H1 (cell line): ENCODE measurements at regions not wholly inside any gene's neighbourhood (a gene's known extent, or its start where the extent isn't known, plus 50 kb on each side); places are given as distances from the start of the nearest gene placed in this dataset.
"Not testable (repeated sequence)": the region's sequence is repeated elsewhere in the genome, so short reads cannot be mapped to it uniquely, and the experiment has no call there.

ENCODE experiments used
- CTCF ChIA-PET: fragments of 300-600 bp; sonication (Branson Sonifier 250); formaldehyde crosslinking; loops from one replicate; lab custom pipeline; 2021; ENCODE audit not compliant: partially characterized antibody; lab: Charles Lee
- POLR2A ChIA-PET: fragments of 300-600 bp; sonication (Branson Sonifier 250); formaldehyde crosslinking; loops from one replicate; lab custom pipeline; 2021; ENCODE audit warnings: inconsistent platforms; ENCODE audit not compliant: partially characterized antibody; lab: Charles Lee
- DNase-seq, 2 experiments: peaks; one replicate each; pipeline versions ENCODE4 v3.0.0 to v3.0.0-alpha.2; 2010 to 2022; ENCODE audit warnings: low spot score in 2 of 2, low read depth in 1 of 2, mixed read lengths in 1 of 2
- FAIRE-seq: peaks from 2 replicates; lab custom pipeline; 2011; peaks lifted over from hg19 to GRCh38; lab: Jason Lieb, UNC
- H2AFZ ChIP-seq: 2 replicates; pipeline ENCODE4 v1.8.1; 2012; ENCODE audit warnings: low read length, inconsistent platforms
- H2AK5ac ChIP-seq: 2 replicates; pipeline ENCODE4 v1.6.1; 2013; ENCODE audit warnings: low read depth, low read length
- H2BK120ac ChIP-seq: replicated peaks from 2 replicates; pipeline ENCODE3; 2013; ENCODE audit warnings: low read depth, low read length, inconsistent platforms
- H2BK12ac ChIP-seq: 2 replicates; pipeline ENCODE4 v1.6.1; 2013; ENCODE audit warnings: low read depth, low read length
- H2BK15ac ChIP-seq: 2 replicates; pipeline ENCODE4 v1.6.1; 2013; ENCODE audit warnings: low read length
- H2BK20ac ChIP-seq: 2 replicates; pipeline ENCODE4 v1.6.1; 2013; ENCODE audit warnings: low read length
- H2BK5ac ChIP-seq: 2 replicates; pipeline ENCODE4 v1.6.1; 2013; ENCODE audit warnings: low read depth, low read length
- H3K14ac ChIP-seq: 2 replicates; pipeline ENCODE4 v1.6.1; 2013; ENCODE audit warnings: inconsistent platforms; ENCODE audit not compliant: insufficient read length
- H3K18ac ChIP-seq: 2 replicates; pipeline ENCODE4 v1.6.1; 2013; ENCODE audit warnings: low read length; ENCODE audit errors: extremely low read depth
- H3K23ac ChIP-seq: 2 replicates; pipeline ENCODE4 v1.6.1; 2013; ENCODE audit warnings: inconsistent platforms; ENCODE audit not compliant: insufficient read length
- H3K23me2 ChIP-seq: 2 replicates; pipeline ENCODE4 v1.6.1; 2013; ENCODE audit warnings: low read depth, low read length
- H3K27ac ChIP-seq: 2 replicates; pipeline ENCODE4 v1.6.1; 2011; ENCODE audit warnings: low read depth, low read length, inconsistent platforms
- H3K27me3 ChIP-seq, 4 experiments: replicated peaks in 1 of 4; 1 replicate in 1 of 4; 2 replicates in 3 of 4; pipeline versions ENCODE4 v1.6.1 to v1.8.1; 2011 to 2013; ENCODE audit warnings: low read length in 3 of 4, mild to moderate bottlenecking in 3 of 4, inconsistent platforms in 2 of 4, mixed read lengths in 2 of 4, moderate library complexity in 1 of 4; ENCODE audit not compliant: control insufficient read depth in 3 of 4, insufficient read depth in 3 of 4; ENCODE audit errors: extremely low read depth in 1 of 4
- H3K36me3 ChIP-seq, 4 experiments: 2 replicates each; pipeline versions ENCODE4 v1.6.1 to v1.8.1; 2011 to 2013; ENCODE audit warnings: mild to moderate bottlenecking in 4 of 4, low read length in 3 of 4, moderate library complexity in 2 of 4, control low read depth in 1 of 4, inconsistent platforms in 1 of 4; ENCODE audit not compliant: insufficient read depth in 4 of 4, control insufficient read depth in 2 of 4
- H3K4ac ChIP-seq: replicated peaks from 2 replicates; pipeline ENCODE3; 2013; ENCODE audit warnings: low read length, low read depth, mixed read lengths, inconsistent platforms; ENCODE audit not compliant: insufficient read length
- H3K4me1 ChIP-seq, 4 experiments: replicated peaks in 1 of 4; 1 replicate in 1 of 4; 2 replicates in 3 of 4; pipeline versions ENCODE4 v1.6.1 to v1.8.1; 2011 to 2013; ENCODE audit warnings: low read length in 3 of 4, inconsistent platforms in 2 of 4, mixed read lengths in 1 of 4; ENCODE audit not compliant: insufficient read depth in 4 of 4, control insufficient read depth in 3 of 4
- H3K4me2 ChIP-seq, 2 experiments: 2 replicates each; pipeline versions ENCODE4 v1.6.1 to v1.8.1; 2011 to 2013; ENCODE audit warnings: low read depth in 2 of 2, low read length in 2 of 2, control low read depth in 1 of 2, inconsistent platforms in 1 of 2, mild to moderate bottlenecking in 1 of 2; ENCODE audit not compliant: insufficient read depth in 1 of 2
- H3K4me3 ChIP-seq, 4 experiments: fragments of 200-600, 300-600 bp in 1 of 4; sonication (generic), shearing (Covaris generic), sonication (Bioruptor Twin) in 1 of 4; 2 replicates each; pipeline versions ENCODE4 v1.5.1 to v1.8.1; 2011 to 2016; ENCODE audit warnings: low read length in 4 of 4, low read depth in 3 of 4, control low read depth in 2 of 4, inconsistent platforms in 2 of 4, mild to moderate bottlenecking in 2 of 4, mixed read lengths in 1 of 4, moderate library complexity in 1 of 4; ENCODE audit not compliant: insufficient read depth in 2 of 4; ENCODE audit errors: extremely low read depth in 1 of 4
- H3K56ac ChIP-seq: replicated peaks from 2 replicates; pipeline ENCODE3; 2013; ENCODE audit warnings: low read depth, mild to moderate bottlenecking, mixed read lengths, low read length, inconsistent platforms; ENCODE audit not compliant: insufficient read length
- H3K79me1 ChIP-seq: 2 replicates; pipeline ENCODE4 v1.6.1; 2013; ENCODE audit warnings: low read depth, low read length, control low read depth
- H3K79me2 ChIP-seq, 2 experiments: 2 replicates each; pipeline versions ENCODE4 v1.6.1 to v1.8.1; 2012 to 2013; ENCODE audit warnings: low read length in 2 of 2, mild to moderate bottlenecking in 2 of 2, inconsistent platforms in 1 of 2; ENCODE audit not compliant: insufficient read depth in 2 of 2, control insufficient read depth in 1 of 2
- H3K9ac ChIP-seq, 4 experiments: replicated peaks in 1 of 4; 1 replicate in 1 of 4; 2 replicates in 3 of 4; pipeline versions ENCODE4 v1.6.1 to v1.8.1; 2011 to 2013; ENCODE audit warnings: low read depth in 3 of 4, low read length in 3 of 4, control low read depth in 2 of 4, mild to moderate bottlenecking in 2 of 4, moderate library complexity in 2 of 4, inconsistent platforms in 1 of 4; ENCODE audit errors: extremely low read depth in 1 of 4
- H3K9me3 ChIP-seq, 2 experiments: 2 replicates each; pipeline versions ENCODE4 v1.6.1 to v1.8.1; 2012 to 2013; ENCODE audit warnings: mild to moderate bottlenecking in 2 of 2, moderate library complexity in 2 of 2, control low read depth in 1 of 2, inconsistent platforms in 1 of 2, low read depth in 1 of 2, low read length in 1 of 2, mixed read lengths in 1 of 2; ENCODE audit not compliant: insufficient read depth in 2 of 2
- H4K20me1 ChIP-seq, 2 experiments: replicated peaks in 1 of 2; 2 replicates each; pipeline versions ENCODE3 to v1.8.1; 2011 to 2013; ENCODE audit warnings: inconsistent platforms in 2 of 2, low read length in 2 of 2, mild to moderate bottlenecking in 1 of 2; ENCODE audit not compliant: insufficient read depth in 2 of 2, control insufficient read depth in 1 of 2
- H4K5ac ChIP-seq: 2 replicates; pipeline ENCODE4 v1.6.1; 2013; ENCODE audit warnings: low read length, low read depth, mixed read lengths, inconsistent platforms; ENCODE audit not compliant: insufficient read length
- H4K8ac ChIP-seq: 2 replicates; pipeline ENCODE4 v1.8.0; 2013; ENCODE audit warnings: mild to moderate bottlenecking, moderate library complexity, low read length, inconsistent platforms; ENCODE audit not compliant: insufficient read depth; ENCODE audit errors: extremely low read depth
- H4K91ac ChIP-seq: replicated peaks from 2 replicates; pipeline ENCODE3; 2013; ENCODE audit warnings: low read length, mixed read lengths, inconsistent platforms; ENCODE audit not compliant: insufficient read length
- ATF2 ChIP-seq: IDR thresholded peaks from 2 replicates; pipeline ENCODE4 v1.6.1; 2012; ENCODE audit warnings: low read length, inconsistent platforms
- ATF3 ChIP-seq: IDR thresholded peaks from 2 replicates; pipeline ENCODE4 v1.6.1; 2011; ENCODE audit warnings: low read depth, mild to moderate bottlenecking, low read length; ENCODE audit not compliant: insufficient read depth
- CTBP2 ChIP-seq: IDR thresholded peaks from 2 replicates; pipeline ENCODE4 v1.7.0; 2011; ENCODE audit warnings: borderline replicate concordance, mild to moderate bottlenecking, moderate library complexity, mixed read lengths, low read length; ENCODE audit not compliant: insufficient read depth, insufficient read length
- JUN ChIP-seq: IDR thresholded peaks from 2 replicates; pipeline ENCODE4 v1.6.1; 2011; ENCODE audit warnings: low read depth, mild to moderate bottlenecking, improper control_type of control experiment, low read length
- NANOG ChIP-seq: IDR thresholded peaks from 2 replicates; pipeline ENCODE4 v1.6.1; 2011; ENCODE audit warnings: low read length, low read depth, mild to moderate bottlenecking, inconsistent platforms; ENCODE audit not compliant: insufficient read depth, poor library complexity, severe bottlenecking
- SAP30 ChIP-seq: fragments of 300-600 bp; sonication (generic); IDR thresholded peaks from 2 replicates; pipeline ENCODE4 v1.7.1; 2012; ENCODE audit warnings: low read length, moderate library complexity, mild to moderate bottlenecking, inconsistent platforms; ENCODE audit not compliant: insufficient read depth, insufficient replicate concordance
- WGBS, 2 experiments: shearing (Covaris generic) in 1 of 2; methylation state at CpG; one replicate each; pipeline versions ENCODE4 v1.1.6 to v1.1.7; 2013 to 2015; ENCODE audit warnings: low lambda C conversion rate in 2 of 2, mixed read lengths in 2 of 2, inconsistent platforms in 1 of 2, low coverage in 1 of 2, missing lambda C conversion rate in 1 of 2; ENCODE audit not compliant: insufficient replicate concordance in 2 of 2, insufficient coverage in 1 of 2, insufficient read length in 1 of 2; ENCODE audit errors: extremely low coverage in 1 of 2, missing lambda C conversion rate in 1 of 2; 5-methylcytosine and 5-hydroxymethylcytosine counted together

- TF ChIP-seq ATF2 (no peak), NANOG (no peak), JUN (no peak), SAP30 (no peak), CTBP2 (no peak), ATF3 (no peak)
These were observed 332.2 kb upstream of the TANK start (continued) for GRCh38 chr2:160828076-160828475.

GRCh38 chr2:160832381-160832780 is 327.8 kb upstream of the TANK start:
- not testable (repeated sequence) for H4K20me1 ChIP-seq, FAIRE-seq

More at GRCh38 chr2:160832381-160832780, 327.8 kb upstream of the TANK start:
- H2BK5ac ChIP-seq, H3K4ac ChIP-seq, H3K4me3 ChIP-seq, H4K8ac ChIP-seq, H2BK120ac ChIP-seq, H2AFZ ChIP-seq, H4K5ac ChIP-seq, H3K79me2 ChIP-seq, H2BK20ac ChIP-seq, H2BK12ac ChIP-seq, H3K14ac ChIP-seq, H3K18ac ChIP-seq, H3K4me2 ChIP-seq, H3K23me2 ChIP-seq, H2AK5ac ChIP-seq, DNase-seq, H3K9ac ChIP-seq, H3K56ac ChIP-seq, H2BK15ac ChIP-seq, H4K91ac ChIP-seq, H3K79me1 ChIP-seq, POLR2A ChIA-PET, H3K23ac ChIP-seq, H3K27ac ChIP-seq, H3K9me3 ChIP-seq, H3K36me3 ChIP-seq, H3K4me1 ChIP-seq, H3K27me3 ChIP-seq: not testable (repeated sequence)
- WGBS, 2 experiments = 91% methylated on average over 5 of the region's 5 CpGs; no CpG with 5 or more reads in 1 of the 2 experiments
- CTCF ChIA-PET = interaction anchor here (1.4 kb wide), 1 partner anchor 251 kb away, joined by 5 read pairs; no protein-coding TSS in a partner anchor
